ENCODE measurements at regions not wholly inside any gene's neighbourhood (a gene's known extent, or its start where the extent isn't known, plus 50 kb on each side); places are given as distances from the start of the nearest gene placed in this dataset.

- no peak for TF ChIP-seq ZSCAN20 (CRISPR knock-in tag; IDR thresholded peaks at IDR 0.05)
- no peak for TF ChIP-seq CHD4 (IDR thresholded peaks at IDR 0.05; ENCODE audit: borderline replicate concordance)
- no peak for TF ChIP-seq CBX2 (IDR thresholded peaks at IDR 0.05; ENCODE audit: borderline replicate concordance, low read depth)
- TF ChIP-seq BHLHE40 (IDR thresholded peaks at IDR 0.05; ENCODE audit: low read depth, low read length) = no peak
- TF ChIP-seq, protein P1, sequence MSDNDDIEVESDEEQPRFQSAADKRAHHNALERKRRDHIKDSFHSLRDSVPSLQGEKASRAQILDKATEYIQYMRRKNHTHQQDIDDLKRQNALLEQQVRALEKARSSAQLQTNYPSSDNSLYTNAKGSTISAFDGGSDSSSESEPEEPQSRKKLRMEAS (IDR thresholded peaks at IDR 0.05) = no peak
- no peak overlapping the region for H3K4me2 ChIP-seq
- 24% methylated on average over 1 of the region's 1 CpG for WGBS (ENCODE audit: missing lambda C conversion rate)
- FAIRE-seq = no peak
- no peaks in the 10 kb centered on the region for H3K4me1 ChIP-seq
- ChIA-PET POLR2A (no interaction called here), CTCF (no interaction called here)
- H3K27ac ChIP-seq = no peak overlapping the region
- no peak overlapping the region for H3K4me3 ChIP-seq
- H3K9me3 ChIP-seq = no peaks in the 10 kb centered on the region
- no peak for DNase-seq (ENCODE audit: low read depth in 1 of 2, low spot score in 1 of 2)
- ATAC-seq = no peak
These were observed 92.4 kb upstream of the TGM3 start for GRCh38 chr20:2203436-2203835.

DNA sequence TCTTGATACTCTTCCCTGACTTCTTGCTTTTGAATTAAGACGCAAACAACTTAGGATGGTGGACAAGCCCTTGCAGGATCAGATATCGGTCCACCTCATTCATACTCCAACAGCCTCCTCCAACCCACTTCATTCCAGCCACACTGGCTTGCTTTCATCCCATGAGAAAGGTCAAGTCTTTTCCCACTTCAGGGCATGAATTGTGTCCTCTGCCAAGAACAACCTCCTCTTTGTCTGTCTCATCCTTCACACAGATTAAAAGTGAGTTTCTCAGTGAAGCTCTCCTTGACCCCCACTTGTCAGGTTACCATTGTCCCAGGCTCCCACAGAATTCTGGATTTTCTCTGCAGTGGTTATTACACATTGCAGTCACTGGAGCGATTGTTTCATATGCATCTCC is 91.8 kb upstream of the TGM3 start:
- CTCF ChIA-PET = interaction anchor here (9.6 kb wide), 1 partner anchor 248 kb away, joined by 117 read pairs; no protein-coding TSS in a partner anchor
- ATAC-seq = no peak

More for the DNA sequence above, 91.8 kb upstream of the TGM3 start:
- no peak for FAIRE-seq
- H3K27ac ChIP-seq = no peak overlapping the region
- no peak for TF ChIP-seq POLR2A (IDR thresholded peaks at IDR 0.05; ENCODE audit: low read length)
- TF ChIP-seq HDAC2 (IDR thresholded peaks at IDR 0.05) = no peak
- no peak for TF ChIP-seq USF2 (IDR thresholded peaks at IDR 0.05)
- no peak for TF ChIP-seq FOXS1 (CRISPR knock-in tag; IDR thresholded peaks at IDR 0.05)
- no peak for TF ChIP-seq GATA3 (IDR thresholded peaks at IDR 0.05; ENCODE audit: borderline replicate concordance)
- TF ChIP-seq PHF8 (IDR thresholded peaks at IDR 0.05; ENCODE audit: borderline replicate concordance, low read depth) = no peak
- no peak for TF ChIP-seq BHLHE40 (IDR thresholded peaks at IDR 0.05; ENCODE audit: low read depth, low read length)
- TF ChIP-seq, protein P2, sequence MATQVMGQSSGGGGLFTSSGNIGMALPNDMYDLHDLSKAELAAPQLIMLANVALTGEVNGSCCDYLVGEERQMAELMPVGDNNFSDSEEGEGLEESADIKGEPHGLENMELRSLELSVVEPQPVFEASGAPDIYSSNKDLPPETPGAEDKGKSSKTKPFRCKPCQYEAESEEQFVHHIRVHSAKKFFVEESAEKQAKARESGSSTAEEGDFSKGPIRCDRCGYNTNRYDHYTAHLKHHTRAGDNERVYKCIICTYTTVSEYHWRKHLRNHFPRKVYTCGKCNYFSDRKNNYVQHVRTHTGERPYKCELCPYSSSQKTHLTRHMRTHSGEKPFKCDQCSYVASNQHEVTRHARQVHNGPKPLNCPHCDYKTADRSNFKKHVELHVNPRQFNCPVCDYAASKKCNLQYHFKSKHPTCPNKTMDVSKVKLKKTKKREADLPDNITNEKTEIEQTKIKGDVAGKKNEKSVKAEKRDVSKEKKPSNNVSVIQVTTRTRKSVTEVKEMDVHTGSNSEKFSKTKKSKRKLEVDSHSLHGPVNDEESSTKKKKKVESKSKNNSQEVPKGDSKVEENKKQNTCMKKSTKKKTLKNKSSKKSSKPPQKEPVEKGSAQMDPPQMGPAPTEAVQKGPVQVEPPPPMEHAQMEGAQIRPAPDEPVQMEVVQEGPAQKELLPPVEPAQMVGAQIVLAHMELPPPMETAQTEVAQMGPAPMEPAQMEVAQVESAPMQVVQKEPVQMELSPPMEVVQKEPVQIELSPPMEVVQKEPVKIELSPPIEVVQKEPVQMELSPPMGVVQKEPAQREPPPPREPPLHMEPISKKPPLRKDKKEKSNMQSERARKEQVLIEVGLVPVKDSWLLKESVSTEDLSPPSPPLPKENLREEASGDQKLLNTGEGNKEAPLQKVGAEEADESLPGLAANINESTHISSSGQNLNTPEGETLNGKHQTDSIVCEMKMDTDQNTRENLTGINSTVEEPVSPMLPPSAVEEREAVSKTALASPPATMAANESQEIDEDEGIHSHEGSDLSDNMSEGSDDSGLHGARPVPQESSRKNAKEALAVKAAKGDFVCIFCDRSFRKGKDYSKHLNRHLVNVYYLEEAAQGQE (IDR thresholded peaks at IDR 0.05) = no peak
- no peak for TF ChIP-seq SMC3 (IDR thresholded peaks at IDR 0.05)
- no peak for TF ChIP-seq CBX8 (IDR thresholded peaks at IDR 0.05)
- TF ChIP-seq EHMT2 (IDR thresholded peaks at IDR 0.05; ENCODE audit: low read depth) = no peak
- TF ChIP-seq ZFP36 (IDR thresholded peaks at IDR 0.05; ENCODE audit: borderline replicate concordance, partially characterized antibody) = no peak
- no peak for TF ChIP-seq MAFK (IDR thresholded peaks at IDR 0.05; ENCODE audit: partially characterized antibody)
- TF ChIP-seq RAD21 (conservative IDR thresholded peaks at IDR 0.05 in 1 of 2, IDR thresholded peaks at IDR 0.05 in 1 of 2) = no peak
- no peak for TF ChIP-seq ELK1 (IDR thresholded peaks at IDR 0.05; ENCODE audit: low read depth, low read length)
- no peak for TF ChIP-seq ZSCAN20 (CRISPR knock-in tag; IDR thresholded peaks at IDR 0.05)
- TF ChIP-seq RFX5 (IDR thresholded peaks at IDR 0.05) = no peak
- no peak overlapping the region for H3K4me2 ChIP-seq
- WGBS (ENCODE audit: missing lambda C conversion rate) = 83% methylated on average over 3 of the region's 3 CpGs
- no peak for DNase-seq (ENCODE audit: low read depth in 1 of 2, low spot score in 1 of 2)
- H3K4me1 ChIP-seq = no peaks in the 10 kb centered on the region
- POLR2A ChIA-PET = no interaction called here
- no peaks in the 10 kb centered on the region for H3K9me3 ChIP-seq
- no peak overlapping the region for H3K4me3 ChIP-seq

Measured in A549 (cell line).